Right ventricle myocardium superior (tissue), 1 donor: ENCODE measurements at regions not wholly inside any gene's neighbourhood (a gene's known extent, or its start where the extent isn't known, plus 50 kb on each side); places are given as distances from the start of the nearest gene placed in this dataset.
"Not testable (repeated sequence)": the region's sequence is repeated elsewhere in the genome, so short reads cannot be mapped to it uniquely, and the experiment has no call there.

Experiments used
- ATAC-seq: fragments of 200-7000 bp; cut with Tn5 transposase; one replicate; pipeline ENCODE4 v1.9.1; 2020; ENCODE audit warnings: mild to moderate bottlenecking; ENCODE audit not compliant: poor library complexity
- DNase-seq: peaks from one replicate; pipeline ENCODE4 v3.0.0-alpha.2; 2020
- intact Hi-C: fragments of 100-400 bp; cut with DNase I; formaldehyde crosslinking; loops from one replicate; pipeline ENCODE4 v1.11.2; 2022
- donor health status: DM: no; HTN: yes; CAD: no; lungs with severe emphysema.

- DNase-seq (no peak), ATAC-seq (no peak)
- intact Hi-C loops = no loop called here
Measured at GRCh38 chr5:124546643-124547042, 199.8 kb downstream of the ZNF608 start.

GRCh38 chr5:124544366-124545055, 201.9 kb downstream of the ZNF608 start:
- DNase-seq (no peak), ATAC-seq (no peak)
- intact Hi-C loops = no loop called here

- intact Hi-C loops = no loop called here
- no peak for DNase-seq
- no peak for ATAC-seq
Measured at GRCh38 chr5:124538931-124539330, 207.5 kb downstream of the ZNF608 start.

DNA sequence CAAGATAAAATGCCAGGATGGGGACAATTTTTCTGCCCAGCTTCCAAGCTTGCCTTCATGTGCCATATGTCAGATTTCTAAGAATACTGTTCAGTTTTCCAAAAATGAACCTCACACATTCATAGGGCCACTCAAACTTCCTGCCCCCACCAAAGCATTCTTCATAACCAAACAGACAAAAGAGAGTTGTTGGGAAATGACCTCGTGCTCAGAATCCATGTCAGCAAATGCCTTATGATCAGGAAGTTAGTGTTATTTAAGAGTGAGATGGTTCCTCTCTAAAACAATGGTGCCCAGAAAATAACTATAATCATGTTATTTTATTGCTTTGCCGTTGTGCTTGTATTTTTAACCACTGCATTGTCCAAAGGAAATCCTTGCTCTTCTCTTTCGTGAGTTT, 208.2 kb downstream of the ZNF608 start:
- DNase-seq (no peak), ATAC-seq (no peak)
- intact Hi-C loops = no loop called here

GRCh38 chr5:124537522-124537921, 208.9 kb downstream of the ZNF608 start:
- ATAC-seq (no peak), DNase-seq (no peak)
- intact Hi-C loops = no loop called here

GRCh38 chr5:124537107-124537506, 209.3 kb downstream of the ZNF608 start:
- ATAC-seq = no peak
- intact Hi-C loops = no loop called here
- no peak for DNase-seq

- intact Hi-C loops = no loop called here
- no peak for ATAC-seq
- DNase-seq = no peak
Measured at GRCh38 chr5:124536333-124536732, 210.1 kb downstream of the ZNF608 start.

DNA sequence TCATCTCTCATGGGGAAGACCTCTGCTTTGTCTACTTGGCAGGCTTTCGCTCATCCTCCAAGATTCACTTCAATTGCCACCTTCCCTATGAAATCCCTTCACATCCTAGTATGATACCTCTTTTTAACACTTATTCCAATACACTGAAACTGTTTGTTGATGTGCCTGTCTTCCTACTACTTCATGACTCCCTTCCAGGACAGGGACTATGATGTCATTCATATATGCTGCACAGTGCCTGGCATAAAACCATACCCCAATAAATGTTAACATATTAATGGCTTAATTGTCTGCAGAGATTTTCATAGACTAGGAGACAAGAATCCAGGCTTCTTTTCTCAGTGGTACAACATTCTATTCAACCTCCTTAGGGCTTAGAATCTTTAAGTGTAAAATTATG, 215.5 kb downstream of the ZNF608 start:
- intact Hi-C loops = no loop called here
- ATAC-seq (no peak), DNase-seq (no peak)

DNA sequence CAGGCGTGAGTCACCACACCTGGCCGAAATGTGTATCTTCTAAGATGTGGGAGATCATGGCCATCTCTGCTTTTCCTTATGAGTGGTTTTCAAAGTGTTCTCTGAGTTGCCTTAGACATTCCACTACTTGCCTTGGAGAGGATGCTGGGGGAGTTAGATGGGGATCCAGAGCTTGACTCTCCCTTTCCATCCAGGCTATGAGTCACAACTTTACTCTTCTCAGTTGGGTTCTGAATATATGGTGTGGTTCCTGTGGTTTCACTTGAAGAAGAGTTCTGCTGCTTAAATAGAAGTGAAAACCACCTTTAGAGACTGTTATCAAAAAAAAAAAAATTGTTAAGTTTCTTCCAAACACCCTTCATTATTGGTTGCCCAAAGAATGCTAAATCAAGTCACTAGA, 217.6 kb downstream of the ZNF608 start:
- no peak for ATAC-seq
- intact Hi-C loops = no loop called here
- no peak for DNase-seq

DNA sequence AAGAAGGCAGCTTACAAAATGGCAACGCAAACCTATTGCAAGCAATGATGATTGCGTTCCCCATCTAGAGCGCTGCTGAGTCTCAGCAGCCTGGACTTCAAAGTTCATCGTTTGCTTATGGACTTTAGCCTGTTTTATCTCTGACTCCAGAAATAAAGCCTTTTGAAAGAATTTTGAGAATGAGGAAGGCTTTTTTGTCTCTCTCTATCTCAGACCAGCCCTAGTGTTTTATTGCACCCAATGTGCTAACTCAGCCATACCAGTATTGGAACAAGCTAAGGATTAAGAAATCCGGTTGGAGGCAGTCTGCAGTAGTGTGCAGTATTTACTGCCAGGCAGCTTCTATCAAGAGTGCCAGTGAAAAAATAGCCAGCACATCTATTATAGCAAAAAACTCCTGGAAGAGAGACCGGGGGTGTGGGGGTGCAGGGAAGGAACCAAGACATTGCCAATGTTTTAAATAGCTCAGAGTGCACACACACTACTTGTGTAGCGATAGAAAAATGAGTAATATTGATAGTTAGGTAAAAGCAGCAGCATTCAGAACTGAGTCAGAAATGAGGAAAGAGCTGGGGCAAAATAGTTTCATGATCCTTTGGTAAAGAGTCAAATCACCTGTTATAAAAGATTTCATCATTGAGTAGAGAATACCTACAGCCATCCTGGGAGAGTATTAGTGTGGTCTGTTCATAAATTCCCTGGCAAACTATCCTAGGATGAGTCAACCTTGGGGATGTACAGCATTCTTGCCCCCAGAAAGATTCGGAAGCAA, 219.0 kb downstream of the ZNF608 start:
- ATAC-seq = peak; percentile 82
- no peak for DNase-seq
- intact Hi-C loops = no loop called here

DNA sequence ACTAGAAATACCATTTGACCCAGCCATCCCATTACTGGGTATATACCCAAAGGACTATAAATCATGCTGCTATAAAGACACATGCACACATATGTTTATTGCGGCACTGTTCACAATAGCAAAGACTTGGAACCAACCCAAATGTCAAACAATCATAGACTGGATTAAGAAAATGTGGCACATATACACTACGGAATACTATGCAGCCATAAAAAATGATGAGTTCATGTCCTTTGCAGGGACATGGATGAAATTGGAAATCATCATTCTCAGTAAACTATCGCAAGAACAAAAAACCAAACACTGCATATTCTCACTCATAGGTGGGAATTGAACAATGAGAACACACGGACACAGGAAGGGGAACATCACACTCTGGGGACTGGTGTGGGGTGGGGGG, 220.4 kb downstream of the ZNF608 start:
- ATAC-seq, intact Hi-C loops, DNase-seq: not testable (repeated sequence)

- intact Hi-C loops = no loop called here
- DNase-seq = no peak
- ATAC-seq = no peak
Measured at GRCh38 chr5:124524552-124525232, 221.7 kb downstream of the ZNF608 start.

- ATAC-seq (no peak), DNase-seq (no peak)
- intact Hi-C loops = no loop called here
Measured at GRCh38 chr5:124523897-124524296, 222.5 kb downstream of the ZNF608 start.

GRCh38 chr5:124522992-124523391, 223.4 kb downstream of the ZNF608 start:
- intact Hi-C loops = no loop called here
- ATAC-seq = no peak
- DNase-seq = no peak

- ATAC-seq (no peak), DNase-seq (no peak)
- intact Hi-C loops = no loop called here
Measured at GRCh38 chr5:124521461-124522230, 224.8 kb downstream of the ZNF608 start.

GRCh38 chr5:124519396-124519795, 227.0 kb downstream of the ZNF608 start:
- DNase-seq (no peak), ATAC-seq (peak; percentile 94)
- intact Hi-C loops = no loop called here

DNA sequence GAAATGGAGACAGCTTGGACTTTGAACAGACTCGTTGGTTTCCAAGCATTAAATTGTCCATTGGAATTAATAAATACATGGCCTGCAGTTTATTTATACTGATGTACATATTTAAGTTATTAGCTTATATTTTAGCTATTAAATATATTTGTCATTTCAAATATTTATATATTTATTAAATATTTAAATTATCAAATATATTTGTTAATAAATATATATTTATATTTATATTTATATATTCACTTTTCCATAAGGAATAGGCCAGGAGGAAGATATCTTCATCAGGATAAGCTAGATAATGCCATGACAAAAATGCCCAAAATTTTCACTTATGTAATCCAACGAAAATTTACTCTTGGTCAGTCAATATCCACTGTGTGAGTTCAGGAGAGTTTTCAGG, 229.9 kb downstream of the ZNF608 start:
- ATAC-seq (no peak), DNase-seq (no peak)
- intact Hi-C loops = no loop called here

DNA sequence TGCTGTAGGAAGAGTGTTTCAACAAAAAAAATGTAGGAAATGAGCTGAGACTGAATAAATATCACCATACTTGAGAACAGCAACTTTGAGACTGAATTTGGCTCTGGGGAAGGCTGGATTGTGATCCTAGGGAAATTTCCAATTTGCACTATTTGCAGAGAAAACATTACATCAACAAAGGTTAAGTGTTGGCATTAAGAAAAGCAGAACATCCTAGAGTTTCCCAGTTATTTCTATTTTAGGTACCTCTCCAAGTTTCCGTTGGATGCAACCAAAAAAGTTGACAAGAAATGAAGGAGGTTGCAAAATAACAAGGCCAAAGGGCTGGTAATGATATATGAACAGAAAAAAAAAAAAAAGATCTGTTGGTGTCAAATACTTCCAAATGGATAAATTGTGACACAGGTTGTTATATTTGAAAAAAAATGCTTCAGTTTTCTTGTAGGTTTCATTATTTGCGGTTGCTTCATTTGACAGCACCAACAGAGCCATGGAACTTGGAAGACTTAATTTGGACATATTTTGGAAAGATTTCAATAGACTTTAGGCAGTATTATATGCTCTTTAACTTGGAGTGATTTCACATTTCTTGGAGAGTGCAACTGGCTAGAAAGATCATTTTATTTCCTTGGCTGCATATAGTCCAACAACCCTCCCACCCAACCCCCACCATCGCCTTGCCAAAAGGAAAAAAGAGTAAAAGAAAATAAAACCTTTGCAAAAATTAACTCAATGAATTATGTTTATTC, 230.8 kb downstream of the ZNF608 start:
- intact Hi-C loops = no loop called here
- ATAC-seq = no peak
- no peak for DNase-seq

GRCh38 chr5:124514956-124515355, 231.5 kb downstream of the ZNF608 start:
- ATAC-seq = no peak
- DNase-seq = no peak
- intact Hi-C loops = no loop called here
